Nephron (organoid): ENCODE measurements at regions not wholly inside any gene's neighbourhood (a gene's known extent, or its start where the extent isn't known, plus 50 kb on each side); places are given as distances from the start of the nearest gene placed in this dataset.
"Not testable (repeated sequence)": the region's sequence is repeated elsewhere in the genome, so short reads cannot be mapped to it uniquely, and the experiment has no call there.

Experiments
- H3K27ac Mint-ChIP-seq, 3 experiments: 2 replicates each; pipeline ENCODE4 v1.8.0; 2020; ENCODE audit warnings: mixed read lengths in 3 of 3, mild to moderate bottlenecking in 2 of 3, moderate library complexity in 1 of 3
- H3K27me3 Mint-ChIP-seq: 2 replicates; pipeline ENCODE4 v1.8.0; 2021; ENCODE audit warnings: low read depth, mild to moderate bottlenecking, moderate library complexity, mixed read lengths
- H3K36me3 Mint-ChIP-seq: 2 replicates; pipeline ENCODE4 v1.8.0; 2020; ENCODE audit warnings: low read depth, mixed read lengths
- H3K4me1 Mint-ChIP-seq: 2 replicates; pipeline ENCODE4 v1.8.0; 2020; ENCODE audit warnings: mixed read lengths
- H3K4me3 Mint-ChIP-seq, 3 experiments: 2 replicates each; pipeline ENCODE4 v1.8.0; 2020; ENCODE audit warnings: mild to moderate bottlenecking in 3 of 3, mixed read lengths in 3 of 3, moderate library complexity in 2 of 3
- H3K9me3 Mint-ChIP-seq: 2 replicates; pipeline ENCODE4 v1.8.0; 2020; ENCODE audit warnings: mixed read lengths
- TF ChIP-seq, protein P1 (sequence below), 3 experiments: fragments of 200-600 bp; sonication (generic); IDR thresholded peaks; one replicate each; pipeline ENCODE4 v1.5.0; 2021; ENCODE audit warnings: antibody characterized with exemption in 3 of 3; ENCODE audit not compliant: unreplicated experiment in 3 of 3

DNA sequence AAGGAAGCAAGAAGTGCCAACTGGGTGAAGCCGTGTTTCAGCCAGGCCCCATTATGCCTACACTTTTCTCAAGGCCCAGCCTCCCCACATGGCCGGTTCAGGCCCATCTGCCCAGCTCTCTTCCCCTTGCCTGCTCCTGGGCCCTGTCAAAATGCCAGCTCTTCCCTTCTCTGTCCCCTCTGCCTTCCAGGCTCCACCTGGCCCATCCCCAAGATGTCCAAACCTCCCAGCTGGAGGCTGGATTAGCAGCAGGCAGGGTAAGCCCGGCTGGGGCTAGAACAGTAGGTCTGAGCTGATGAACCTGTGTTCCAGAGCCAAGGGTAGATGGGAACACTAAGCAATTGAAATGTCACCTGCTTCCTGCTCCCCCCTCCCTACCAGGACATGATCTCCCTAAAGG is 64.1 kb upstream of the HSPA9 start:
- Mint-ChIP-seq H3K36me3 (no peaks in the 10 kb centered on the region), H3K9me3 (no peaks in the 10 kb centered on the region), H3K4me3 (no peak overlapping the region), H3K27ac (peak overlapping the region in 2 of 3 experiments; percentile 78 to 86), H3K27me3 (peaks cover 6% of the 10 kb centered on the region), H3K4me1 (peaks cover 65% of the 10 kb centered on the region)
- TF ChIP-seq, protein P1, sequence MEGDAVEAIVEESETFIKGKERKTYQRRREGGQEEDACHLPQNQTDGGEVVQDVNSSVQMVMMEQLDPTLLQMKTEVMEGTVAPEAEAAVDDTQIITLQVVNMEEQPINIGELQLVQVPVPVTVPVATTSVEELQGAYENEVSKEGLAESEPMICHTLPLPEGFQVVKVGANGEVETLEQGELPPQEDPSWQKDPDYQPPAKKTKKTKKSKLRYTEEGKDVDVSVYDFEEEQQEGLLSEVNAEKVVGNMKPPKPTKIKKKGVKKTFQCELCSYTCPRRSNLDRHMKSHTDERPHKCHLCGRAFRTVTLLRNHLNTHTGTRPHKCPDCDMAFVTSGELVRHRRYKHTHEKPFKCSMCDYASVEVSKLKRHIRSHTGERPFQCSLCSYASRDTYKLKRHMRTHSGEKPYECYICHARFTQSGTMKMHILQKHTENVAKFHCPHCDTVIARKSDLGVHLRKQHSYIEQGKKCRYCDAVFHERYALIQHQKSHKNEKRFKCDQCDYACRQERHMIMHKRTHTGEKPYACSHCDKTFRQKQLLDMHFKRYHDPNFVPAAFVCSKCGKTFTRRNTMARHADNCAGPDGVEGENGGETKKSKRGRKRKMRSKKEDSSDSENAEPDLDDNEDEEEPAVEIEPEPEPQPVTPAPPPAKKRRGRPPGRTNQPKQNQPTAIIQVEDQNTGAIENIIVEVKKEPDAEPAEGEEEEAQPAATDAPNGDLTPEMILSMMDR (IDR thresholded peaks at IDR 0.05; ENCODE audit: unreplicated experiment in 3 of 3): no peak

DNA sequence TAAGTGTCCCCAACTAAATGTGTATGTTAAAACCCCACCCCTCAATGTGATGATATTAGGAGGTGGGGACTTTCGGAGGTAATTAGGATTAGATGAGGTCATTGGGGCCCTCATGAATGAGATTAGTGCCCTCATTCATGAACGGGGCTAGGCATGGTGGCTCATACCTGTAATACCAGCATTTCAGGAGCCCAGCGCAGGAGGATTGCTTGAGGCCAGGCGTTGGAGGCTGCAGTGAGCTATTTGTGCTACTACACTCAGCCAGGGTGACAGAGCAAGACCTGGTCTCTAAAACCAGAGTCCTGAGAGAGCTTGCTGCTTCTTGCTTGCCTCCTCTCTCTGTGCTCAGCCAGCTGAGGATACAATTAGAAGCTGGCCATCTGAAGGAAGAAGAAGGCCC is 62.1 kb upstream of the HSPA9 start:
- TF ChIP-seq, protein P1 (IDR thresholded peaks at IDR 0.05; ENCODE audit: unreplicated experiment in 3 of 3): no peak
- H3K27ac Mint-ChIP-seq: peak overlapping the region in 2 of 3 experiments; percentile 34 to 61
- no peaks in the 10 kb centered on the region for H3K36me3 Mint-ChIP-seq
- no peaks in the 10 kb centered on the region for H3K9me3 Mint-ChIP-seq
- H3K27me3 Mint-ChIP-seq: peaks cover 4% of the 10 kb centered on the region
- H3K4me1 Mint-ChIP-seq: peaks cover 73% of the 10 kb centered on the region
- no peak overlapping the region for H3K4me3 Mint-ChIP-seq

DNA sequence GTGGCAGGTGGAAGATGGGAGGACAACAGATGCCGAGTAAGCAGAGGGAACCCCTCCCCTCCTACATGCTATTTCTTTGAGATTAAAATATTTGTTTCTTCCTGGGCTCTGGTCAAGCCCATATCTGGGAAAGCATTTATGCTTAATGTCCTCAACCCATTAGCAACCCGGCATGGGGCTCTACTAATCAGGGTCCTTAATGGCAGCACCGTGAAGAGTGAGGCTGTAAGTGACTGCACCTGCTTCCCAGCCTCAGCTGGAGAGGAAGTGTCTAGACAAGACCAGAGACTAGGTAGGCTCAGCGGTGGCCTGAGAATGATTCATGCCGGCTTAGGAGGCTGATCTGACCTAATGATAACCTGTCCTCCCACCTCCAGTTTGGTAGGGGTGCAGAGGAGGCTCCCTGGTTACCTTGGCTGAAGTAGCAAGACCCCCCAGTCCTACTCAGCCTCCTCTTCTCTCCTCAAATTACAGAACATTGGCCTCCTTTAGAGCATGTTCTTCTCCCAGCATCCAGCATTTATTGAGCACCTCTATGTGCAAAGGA is 61.3 kb upstream of the HSPA9 start:
- H3K27ac Mint-ChIP-seq: peak overlapping the region in 2 of 3 experiments; percentile 34 to 61
- TF ChIP-seq, protein P1 (IDR thresholded peaks at IDR 0.05; ENCODE audit: unreplicated experiment in 3 of 3): no peak
- peaks cover 4% of the 10 kb centered on the region for H3K27me3 Mint-ChIP-seq
- no peak overlapping the region for H3K4me3 Mint-ChIP-seq
- no peaks in the 10 kb centered on the region for H3K9me3 Mint-ChIP-seq
- no peaks in the 10 kb centered on the region for H3K36me3 Mint-ChIP-seq
- peaks cover 71% of the 10 kb centered on the region for H3K4me1 Mint-ChIP-seq

DNA sequence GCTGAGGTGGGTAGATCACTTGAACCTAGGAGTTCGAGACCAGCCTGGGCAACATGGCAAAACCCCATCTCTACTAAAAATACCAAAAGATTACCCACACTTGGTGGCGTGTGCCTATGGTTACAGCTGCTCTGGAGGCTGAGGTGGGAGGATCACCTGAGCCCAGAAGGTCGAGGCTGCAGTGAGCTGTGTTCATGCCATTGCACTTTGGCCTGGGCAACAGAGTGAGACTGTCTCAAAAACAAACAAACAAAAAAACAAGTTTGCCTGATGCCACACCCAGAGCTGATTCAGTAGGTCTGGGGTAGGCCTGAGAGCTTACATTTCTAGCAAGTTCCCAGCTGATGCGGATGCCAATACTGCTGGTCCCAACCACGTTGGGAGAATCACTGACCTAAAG is 60.5 kb upstream of the HSPA9 start:
- Mint-ChIP-seq H3K9me3 (no peaks in the 10 kb centered on the region), H3K27ac (peak overlapping the region; percentile 98 to 100 (median 99)), H3K36me3 (no peaks in the 10 kb centered on the region), H3K4me1 (peaks cover 63% of the 10 kb centered on the region), H3K4me3 (peak overlapping the region in 1 of 3 experiments; percentile 64), H3K27me3 (peaks cover 4% of the 10 kb centered on the region)
- TF ChIP-seq, protein P1 (IDR thresholded peaks at IDR 0.05; ENCODE audit: unreplicated experiment in 3 of 3): no peak

DNA sequence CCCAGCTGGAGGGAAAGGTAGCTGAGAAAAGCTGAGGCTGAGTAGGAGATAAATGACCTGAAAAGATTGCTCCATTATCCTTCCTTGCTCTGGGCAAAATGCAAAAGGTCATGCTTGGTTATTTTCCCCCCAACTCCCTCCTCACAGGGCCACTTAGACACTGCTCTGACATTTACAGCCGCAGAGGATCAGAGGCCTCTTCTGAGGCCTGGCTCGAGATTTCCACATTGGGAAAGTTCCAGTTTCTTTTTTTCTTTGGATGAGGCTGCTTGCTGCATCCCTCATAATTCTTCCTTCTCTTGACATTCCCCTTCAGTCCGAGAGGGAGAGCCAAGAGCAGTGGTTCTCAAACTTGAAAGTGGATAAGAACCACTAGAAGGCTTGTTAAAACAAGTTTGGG is 60.1 kb upstream of the HSPA9 start:
- peaks cover 4% of the 10 kb centered on the region for H3K27me3 Mint-ChIP-seq
- H3K4me1 Mint-ChIP-seq: peaks cover 59% of the 10 kb centered on the region
- H3K4me3 Mint-ChIP-seq: peak overlapping the region; percentile 42 to 64 (median 47)
- H3K27ac Mint-ChIP-seq: peak overlapping the region; percentile 98 to 100 (median 99)
- TF ChIP-seq, protein P1 (IDR thresholded peaks at IDR 0.05; ENCODE audit: unreplicated experiment in 3 of 3): no peak
- H3K9me3 Mint-ChIP-seq: no peaks in the 10 kb centered on the region
- H3K36me3 Mint-ChIP-seq: no peaks in the 10 kb centered on the region

DNA sequence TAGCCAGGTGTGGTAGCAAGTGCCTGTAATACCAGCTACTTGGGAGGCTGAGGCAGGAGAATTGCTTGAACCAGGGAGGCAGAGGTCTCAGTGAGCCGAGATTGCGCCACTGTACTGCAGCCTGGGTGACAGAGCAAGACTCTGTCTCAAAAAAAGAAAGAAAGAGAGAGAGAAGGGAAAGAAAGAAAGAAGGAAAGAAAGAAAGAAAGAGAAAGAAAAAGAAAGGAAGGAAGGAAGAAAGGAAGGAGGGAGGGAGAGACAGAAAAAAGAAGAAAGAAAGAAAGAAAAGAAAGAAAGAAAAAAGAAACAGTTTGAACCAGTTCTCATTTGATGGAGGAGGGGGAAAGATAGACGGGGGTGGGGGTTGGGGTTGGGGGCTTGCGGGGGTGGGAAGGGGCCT is 59.6 kb upstream of the HSPA9 start:
- not testable (repeated sequence) for H3K9me3 Mint-ChIP-seq, H3K36me3 Mint-ChIP-seq, H3K27me3 Mint-ChIP-seq
- peak overlapping the region; percentile 98 to 100 (median 99) for H3K27ac Mint-ChIP-seq
- H3K4me3 Mint-ChIP-seq: peak overlapping the region; percentile 47 to 64 (median 49)
- peaks cover 54% of the 10 kb centered on the region for H3K4me1 Mint-ChIP-seq
